Smooth muscle cell (in vitro differentiated cells): ENCODE measurements at regions not wholly inside any gene's neighbourhood (a gene's known extent, or its start where the extent isn't known, plus 50 kb on each side); places are given as distances from the start of the nearest gene placed in this dataset.
A peak's percentile ranks its signal among the peaks of the same experiment; 100 is the strongest.
"Not testable (repeated sequence)": the region's sequence is repeated elsewhere in the genome, so short reads cannot be mapped to it uniquely, and the experiment has no call there.

Source experiments
- DNase-seq: peaks from one replicate; lab custom pipeline; 2025; ENCODE audit not compliant: unreplicated experiment; lab: John Stamatoyannopoulos, UW
- H2AFZ ChIP-seq: fragments of 200-600 bp; sonication (generic); 2 replicates; pipeline ENCODE4 v1.6.0; 2016; ENCODE audit warnings: antibody characterized with exemption, low read depth, mild to moderate bottlenecking
- H3F3A ChIP-seq: fragments of 200-600 bp; sonication (generic); 2 replicates; pipeline ENCODE4 v1.6.0; 2017; ENCODE audit warnings: antibody characterized with exemption, low read depth
- H3K27ac ChIP-seq: fragments of 200-600 bp; sonication (generic); 2 replicates; pipeline ENCODE4 v1.5.1; 2016; ENCODE audit warnings: low read depth, mild to moderate bottlenecking
- H3K27me3 ChIP-seq: fragments of 200-600 bp; sonication (generic); 2 replicates; pipeline ENCODE4 v1.6.1; 2016; ENCODE audit warnings: low read depth, mild to moderate bottlenecking
- H3K36me3 ChIP-seq: fragments of 200-600 bp; sonication (generic); 2 replicates; pipeline ENCODE4 v1.5.1; 2016; ENCODE audit warnings: low read depth
- H3K4me1 ChIP-seq: fragments of 200-600 bp; sonication (generic); 2 replicates; pipeline ENCODE4 v1.5.1; 2016; ENCODE audit warnings: low read depth
- H3K4me2 ChIP-seq: fragments of 200-600 bp; sonication (generic); 2 replicates; pipeline ENCODE4 v1.6.0; 2016; ENCODE audit warnings: mild to moderate bottlenecking
- H3K4me3 ChIP-seq: fragments of 200-600 bp; sonication (generic); 2 replicates; pipeline ENCODE4 v1.5.1; 2016; ENCODE audit warnings: mild to moderate bottlenecking
- H3K79me2 ChIP-seq: fragments of 200-600 bp; sonication (generic); 2 replicates; pipeline ENCODE4 v1.6.0; 2016; ENCODE audit warnings: low read depth, mild to moderate bottlenecking
- H3K9ac ChIP-seq: fragments of 200-600 bp; sonication (generic); 2 replicates; pipeline ENCODE4 v1.6.0; 2016; ENCODE audit warnings: low read depth
- H3K9me3 ChIP-seq: fragments of 200-600 bp; sonication (generic); replicated peaks from 2 replicates; pipeline ENCODE4 v1.5.1; 2016; ENCODE audit warnings: low read depth
- H4K20me1 ChIP-seq: fragments of 200-600 bp; sonication (generic); 2 replicates; pipeline ENCODE4 v1.6.0; 2016; ENCODE audit warnings: low read depth
- WGBS: methylation state at CpG from one replicate; pipeline ENCODE4 v1.1.7; 2016; ENCODE audit warnings: low lambda C conversion rate; 5-methylcytosine and 5-hydroxymethylcytosine counted together
- TF ChIP-seq, protein P1 (sequence below): fragments of 200-600 bp; sonication (generic); IDR thresholded peaks from 2 replicates; pipeline ENCODE4 v1.5.1; 2017; ENCODE audit warnings: borderline replicate concordance, mild to moderate bottlenecking, antibody characterized with exemption; ENCODE audit not compliant: insufficient read depth, poor library complexity, severe bottlenecking

GRCh38 chr11:114799476-114799875 lies 121.1 kb downstream of the NXPE2 start:
- H3K4me2 ChIP-seq = peak overlapping the region; percentile 29
- TF ChIP-seq, protein P1, sequence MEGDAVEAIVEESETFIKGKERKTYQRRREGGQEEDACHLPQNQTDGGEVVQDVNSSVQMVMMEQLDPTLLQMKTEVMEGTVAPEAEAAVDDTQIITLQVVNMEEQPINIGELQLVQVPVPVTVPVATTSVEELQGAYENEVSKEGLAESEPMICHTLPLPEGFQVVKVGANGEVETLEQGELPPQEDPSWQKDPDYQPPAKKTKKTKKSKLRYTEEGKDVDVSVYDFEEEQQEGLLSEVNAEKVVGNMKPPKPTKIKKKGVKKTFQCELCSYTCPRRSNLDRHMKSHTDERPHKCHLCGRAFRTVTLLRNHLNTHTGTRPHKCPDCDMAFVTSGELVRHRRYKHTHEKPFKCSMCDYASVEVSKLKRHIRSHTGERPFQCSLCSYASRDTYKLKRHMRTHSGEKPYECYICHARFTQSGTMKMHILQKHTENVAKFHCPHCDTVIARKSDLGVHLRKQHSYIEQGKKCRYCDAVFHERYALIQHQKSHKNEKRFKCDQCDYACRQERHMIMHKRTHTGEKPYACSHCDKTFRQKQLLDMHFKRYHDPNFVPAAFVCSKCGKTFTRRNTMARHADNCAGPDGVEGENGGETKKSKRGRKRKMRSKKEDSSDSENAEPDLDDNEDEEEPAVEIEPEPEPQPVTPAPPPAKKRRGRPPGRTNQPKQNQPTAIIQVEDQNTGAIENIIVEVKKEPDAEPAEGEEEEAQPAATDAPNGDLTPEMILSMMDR = no peak
- no peaks in the 10 kb centered on the region for H3K36me3 ChIP-seq
- peak overlapping the region; percentile 46 for H2AFZ ChIP-seq
- no peak overlapping the region for H3K9ac ChIP-seq
- H3K27ac ChIP-seq = no peak overlapping the region
- H4K20me1 ChIP-seq = no peaks in the 10 kb centered on the region
- no peaks in the 10 kb centered on the region for H3K9me3 ChIP-seq
- peaks cover 4% of the 10 kb centered on the region for H3K4me1 ChIP-seq
- no peaks in the 10 kb centered on the region for H3F3A ChIP-seq
- no peak for DNase-seq
- H3K27me3 ChIP-seq = peaks cover 32% of the 10 kb centered on the region
- H3K4me3 ChIP-seq = no peak overlapping the region
- H3K79me2 ChIP-seq = no peaks in the 10 kb centered on the region
- WGBS = 21% methylated on average over 3 of the region's 6 CpGs

- H3K4me2 ChIP-seq = no peak overlapping the region
- peaks cover 4% of the 10 kb centered on the region for H3K4me1 ChIP-seq
- H3K27ac ChIP-seq = no peak overlapping the region
- H3K27me3 ChIP-seq = peaks cover 24% of the 10 kb centered on the region
- H3K36me3 ChIP-seq = no peaks in the 10 kb centered on the region
- TF ChIP-seq, protein P1 = no peak
- 86% methylated on average over 3 of the region's 3 CpGs for WGBS
- no peak overlapping the region for H3K9ac ChIP-seq
- H2AFZ ChIP-seq = no peak overlapping the region
- no peak overlapping the region for H3K4me3 ChIP-seq
- DNase-seq = no peak
- no peaks in the 10 kb centered on the region for H3F3A ChIP-seq
- no peaks in the 10 kb centered on the region for H3K9me3 ChIP-seq
- no peaks in the 10 kb centered on the region for H4K20me1 ChIP-seq
- H3K79me2 ChIP-seq = no peaks in the 10 kb centered on the region
These were observed 123.4 kb downstream of the NXPE2 start for GRCh38 chr11:114801773-114802172.

- no peaks in the 10 kb centered on the region for H4K20me1 ChIP-seq
- H2AFZ ChIP-seq = no peak overlapping the region
- H3K27ac ChIP-seq = no peak overlapping the region
- no peaks in the 10 kb centered on the region for H3K79me2 ChIP-seq
- no peak overlapping the region for H3K4me2 ChIP-seq
- no peak for DNase-seq
- H3F3A ChIP-seq = no peaks in the 10 kb centered on the region
- H3K36me3 ChIP-seq = no peaks in the 10 kb centered on the region
- no peaks in the 10 kb centered on the region for H3K9me3 ChIP-seq
- H3K9ac ChIP-seq = no peak overlapping the region
- H3K4me1 ChIP-seq = peaks cover 4% of the 10 kb centered on the region
- no peak overlapping the region for H3K4me3 ChIP-seq
- 72% methylated on average over 6 of the region's 6 CpGs for WGBS
- TF ChIP-seq, protein P1 = no peak
- H3K27me3 ChIP-seq = peaks cover 22% of the 10 kb centered on the region
These were observed 124.6 kb downstream of the NXPE2 start for GRCh38 chr11:114802878-114803277.

DNA sequence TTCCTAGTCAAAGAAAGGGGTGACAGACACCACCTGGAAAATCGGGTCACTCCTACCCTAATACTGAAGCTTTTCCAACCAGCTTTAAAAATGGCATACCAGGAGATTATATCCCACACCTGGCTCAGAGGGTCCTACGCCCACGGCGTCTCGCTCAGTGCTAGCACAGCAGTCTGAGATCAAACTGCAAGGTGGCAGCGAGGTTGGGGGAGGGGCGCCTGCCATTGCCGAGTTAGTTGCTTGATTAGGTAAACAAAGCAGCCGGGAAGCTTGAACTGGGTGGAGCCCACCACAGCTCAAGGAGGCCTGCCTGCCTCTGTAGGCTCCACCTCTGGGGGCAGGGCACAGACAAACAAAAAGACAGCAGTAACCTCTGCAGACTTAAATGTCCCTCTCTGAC lies 127.1 kb downstream of the NXPE2 start:
- not testable (repeated sequence) for H3K4me3 ChIP-seq, H3K4me1 ChIP-seq, DNase-seq, H3K4me2 ChIP-seq, H3K36me3 ChIP-seq, H3K79me2 ChIP-seq, H4K20me1 ChIP-seq, H3F3A ChIP-seq, H3K9ac ChIP-seq, H3K9me3 ChIP-seq, H2AFZ ChIP-seq, H3K27ac ChIP-seq
- H3K27me3 ChIP-seq = peaks cover 15% of the 10 kb centered on the region
- 44% methylated on average over 9 of the region's 9 CpGs for WGBS
